ENCODE measurements at regions not wholly inside any gene's neighbourhood (a gene's known extent, or its start where the extent isn't known, plus 50 kb on each side); places are given as distances from the start of the nearest gene placed in this dataset.
A peak's percentile ranks its signal among the peaks of the same experiment; 100 is the strongest.

- no peak overlapping the region for H3K27ac ChIP-seq
- no peaks in the 10 kb centered on the region for H3K36me3 ChIP-seq
- no peak for TF ChIP-seq CTCF (IDR thresholded peaks at IDR 0.05)
- H3K4me1 ChIP-seq = no peaks in the 10 kb centered on the region
- H3K27me3 ChIP-seq = no peaks in the 10 kb centered on the region
- no peak for DNase-seq (ENCODE audit: low spot score in 2 of 2)
- H3K4me3 ChIP-seq = no peak overlapping the region
- no peaks in the 10 kb centered on the region for H3K9me3 ChIP-seq
- intact Hi-C loops (cut with DNase I) = no loop called here
Measured at GRCh38 chr2:221215487-221215886, 356.6 kb downstream of the EPHA4 start.

- Histone ChIP-seq H3K9me3 (no peaks in the 10 kb centered on the region), H3K4me3 (no peak overlapping the region), H3K27me3 (no peaks in the 10 kb centered on the region), H3K4me1 (no peaks in the 10 kb centered on the region), H3K27ac (no peak overlapping the region), H3K36me3 (no peaks in the 10 kb centered on the region)
- TF ChIP-seq CTCF (IDR thresholded peaks at IDR 0.05) = no peak
- DNase-seq (ENCODE audit: low spot score in 2 of 2) = no peak
- intact Hi-C loops (cut with DNase I) = no loop called here
Measured at GRCh38 chr2:221216636-221217035, 355.5 kb downstream of the EPHA4 start.

GRCh38 chr2:221225752-221226151, 346.4 kb downstream of the EPHA4 start:
- intact Hi-C loops (cut with DNase I) = loop anchor here (5.0 kb wide), 2 partner anchors 252 to 347 kb away; partner anchors contain the start of gene EPHA4
- no peak overlapping the region for H3K4me3 ChIP-seq

GRCh38 chr2:221228214-221228769, 343.8 kb downstream of the EPHA4 start:
- Histone ChIP-seq H3K4me3 (peak overlapping the region in 1 of 2 donors; percentile 19), H3K27ac (peak overlapping the region; percentile 76 to 84), H3K36me3 (no peaks in the 10 kb centered on the region), H3K4me1 (peaks cover 0 to 15% of the 10 kb centered on the region in 2 donors), H3K27me3 (no peaks in the 10 kb centered on the region), H3K9me3 (no peaks in the 10 kb centered on the region)
- DNase-seq (ENCODE audit: low spot score in 2 of 2) = no peak
- intact Hi-C loops (cut with DNase I) = loop anchor here (5.0 kb wide), 2 partner anchors 249 to 344 kb away; partner anchors contain the start of gene EPHA4
- no peak for TF ChIP-seq CTCF (IDR thresholded peaks at IDR 0.05)

More at GRCh38 chr2:221225752-221226151, 346.4 kb downstream of the EPHA4 start:
- no peak for DNase-seq (ENCODE audit: low spot score in 2 of 2)
- TF ChIP-seq CTCF (IDR thresholded peaks at IDR 0.05) = no peak
- Histone ChIP-seq H3K9me3 (no peaks in the 10 kb centered on the region), H3K27me3 (no peaks in the 10 kb centered on the region), H3K4me1 (peaks cover 0 to 15% of the 10 kb centered on the region in 2 donors), H3K27ac (no peak overlapping the region), H3K36me3 (no peaks in the 10 kb centered on the region)

- no peaks in the 10 kb centered on the region for H3K27me3 ChIP-seq
- peaks cover 0 to 19% of the 10 kb centered on the region in 2 donors for H3K4me1 ChIP-seq
- H3K4me3 ChIP-seq = peak overlapping the region in 1 of 2 donors; percentile 5
- H3K27ac ChIP-seq = peak overlapping the region; percentile 76 to 84
- TF ChIP-seq CTCF (IDR thresholded peaks at IDR 0.05) = no peak
- H3K36me3 ChIP-seq = no peaks in the 10 kb centered on the region
- no peak for DNase-seq (ENCODE audit: low spot score in 2 of 2)
- intact Hi-C loops (cut with DNase I) = loop anchor here (5.0 kb wide), 2 partner anchors 248 to 343 kb away; partner anchors contain the start of gene EPHA4
- no peaks in the 10 kb centered on the region for H3K9me3 ChIP-seq
Measured at GRCh38 chr2:221229099-221229498, 343.0 kb downstream of the EPHA4 start.

Data from ascending aorta (tissue), 2 donors.